HG02870 (cell line): ENCODE measurements at regions not wholly inside any gene's neighbourhood (a gene's known extent, or its start where the extent isn't known, plus 50 kb on each side); places are given as distances from the start of the nearest gene placed in this dataset.
A peak's percentile ranks its signal among the peaks of the same experiment; 100 is the strongest.
"Not testable (repeated sequence)": the region's sequence is repeated elsewhere in the genome, so short reads cannot be mapped to it uniquely, and the experiment has no call there.

Experiments used
- ATAC-seq: cut with Tn5 transposase; IDR thresholded peaks from one replicate; pipeline ENCODE4 v1.9.1; 2021; ENCODE audit warnings: mild to moderate bottlenecking, moderate library complexity; ENCODE audit not compliant: unreplicated experiment

- no peak for ATAC-seq
These were observed 147.4 kb upstream of the BEND6 start for GRCh38 chr6:56807326-56807988.

- ATAC-seq = no peak
These were observed 148.5 kb upstream of the BEND6 start for GRCh38 chr6:56806368-56806767.

GRCh38 chr6:56804996-56805395 lies 149.9 kb upstream of the BEND6 start:
- ATAC-seq = no peak

- ATAC-seq = no peak
These were observed 151.3 kb upstream of the BEND6 start for GRCh38 chr6:56803594-56803993.

GRCh38 chr6:56802584-56802983 lies 152.3 kb upstream of the BEND6 start:
- ATAC-seq = no peak

GRCh38 chr6:56799989-56800388 lies 154.9 kb upstream of the BEND6 start:
- ATAC-seq = no peak

DNA sequence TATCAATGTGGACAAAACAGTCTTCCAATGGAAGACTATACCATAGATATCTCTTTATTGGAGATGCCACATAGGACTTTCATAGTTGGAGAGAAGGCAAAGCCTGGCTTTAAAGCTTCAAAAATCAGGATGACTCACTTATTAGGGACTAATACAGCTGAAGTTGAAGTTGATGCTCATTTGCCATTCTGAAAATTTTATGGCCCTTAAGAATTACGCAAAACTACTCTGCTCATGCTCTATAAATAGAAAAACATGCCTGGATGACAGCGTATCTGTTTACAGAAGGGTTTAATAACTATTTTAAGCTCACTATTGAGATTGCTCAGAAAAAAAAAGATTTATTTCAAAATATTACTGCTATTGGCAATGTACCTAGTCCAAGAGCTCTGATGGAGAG lies 155.5 kb upstream of the DST start:
- ATAC-seq = no peak

- ATAC-seq = peak; percentile 39
These were observed 153.5 kb upstream of the DST start for GRCh38 chr6:56796196-56796532.

- peak; percentile 2 for ATAC-seq
These were observed 152.9 kb upstream of the DST start for GRCh38 chr6:56795466-56796195.

GRCh38 chr6:56794421-56794820 lies 151.7 kb upstream of the DST start:
- peak; percentile 61 for ATAC-seq

- no peak for ATAC-seq
These were observed 151.2 kb upstream of the DST start for GRCh38 chr6:56793938-56794337.

GRCh38 chr6:56790414-56790813 lies 147.7 kb upstream of the DST start:
- no peak for ATAC-seq

GRCh38 chr6:56789879-56790278 lies 147.2 kb upstream of the DST start:
- ATAC-seq = no peak

DNA sequence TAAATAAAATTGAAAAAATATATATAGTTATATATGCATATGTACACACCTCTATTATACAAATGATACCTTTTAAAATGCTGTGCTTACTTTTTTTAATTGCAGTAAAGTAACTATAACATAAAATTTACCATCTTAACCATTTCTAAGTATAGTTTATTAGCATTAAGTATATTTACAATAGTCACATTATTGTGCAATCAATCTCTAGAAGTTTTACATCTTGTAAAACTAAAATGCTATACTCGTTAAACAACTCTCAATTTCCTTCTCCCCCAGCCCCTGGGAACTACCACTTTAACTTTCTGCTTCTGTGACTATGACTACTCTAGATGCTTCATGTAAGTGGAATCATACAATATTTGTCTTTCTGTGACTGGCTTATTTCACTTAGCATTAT lies 146.7 kb upstream of the DST start:
- no peak for ATAC-seq

DNA sequence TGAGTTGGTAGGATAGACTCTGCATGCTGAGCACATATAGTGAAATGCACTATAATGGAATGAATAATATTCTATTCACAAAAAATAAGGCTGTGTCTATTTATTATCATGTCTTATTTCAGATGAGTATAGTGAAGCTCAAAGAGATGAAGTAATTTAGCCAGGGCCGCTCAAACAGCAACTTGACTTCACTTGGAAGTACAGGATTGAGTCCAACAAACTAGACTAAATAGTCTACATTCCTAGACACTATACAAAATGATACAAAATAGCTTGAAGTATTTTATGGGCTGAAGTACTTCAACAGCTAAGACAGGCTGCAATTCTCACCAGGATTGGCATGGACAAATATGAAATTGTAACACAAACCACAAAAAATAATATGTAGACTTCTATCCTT lies 144.5 kb upstream of the DST start:
- ATAC-seq = no peak

DNA sequence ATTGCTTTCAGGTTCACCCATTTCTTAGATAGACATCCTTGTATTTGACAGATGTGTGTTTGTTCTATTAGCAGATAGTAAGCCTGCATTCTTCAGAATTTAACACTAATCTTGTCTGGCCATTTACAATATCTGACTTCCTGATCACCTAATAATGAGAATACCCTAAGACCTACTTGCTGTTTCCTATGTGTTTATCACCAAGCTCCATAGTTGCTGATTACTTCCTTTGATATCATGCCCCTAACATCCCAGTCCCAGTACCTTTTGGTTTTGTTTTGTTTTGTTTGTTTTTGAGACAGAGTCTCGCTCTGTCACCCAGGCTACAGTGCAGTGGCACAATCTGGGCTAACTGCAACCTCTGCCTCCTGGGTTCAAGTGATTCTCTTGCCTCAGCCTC lies 143.6 kb upstream of the DST start:
- ATAC-seq = no peak

DNA sequence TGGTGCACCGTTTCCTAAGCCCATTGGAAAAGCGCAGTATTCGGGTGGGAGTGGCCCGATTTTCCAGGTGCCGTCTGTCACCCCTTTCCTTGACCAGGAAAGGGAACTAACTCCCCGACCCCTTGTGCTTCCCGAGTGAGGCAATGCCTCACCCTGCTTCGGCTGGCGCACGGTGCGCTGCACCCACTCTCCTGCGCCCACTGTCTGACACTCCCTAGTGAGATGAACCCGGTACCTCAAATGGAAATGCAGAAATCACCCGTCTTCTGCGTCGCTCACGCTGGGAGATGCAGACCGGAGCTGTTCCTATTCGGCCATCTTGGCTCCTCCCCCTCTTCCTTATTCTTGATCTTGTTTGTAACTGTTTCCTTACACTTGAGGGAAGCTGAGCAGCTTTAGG lies 142.8 kb upstream of the DST start:
- not testable (repeated sequence) for ATAC-seq

DNA sequence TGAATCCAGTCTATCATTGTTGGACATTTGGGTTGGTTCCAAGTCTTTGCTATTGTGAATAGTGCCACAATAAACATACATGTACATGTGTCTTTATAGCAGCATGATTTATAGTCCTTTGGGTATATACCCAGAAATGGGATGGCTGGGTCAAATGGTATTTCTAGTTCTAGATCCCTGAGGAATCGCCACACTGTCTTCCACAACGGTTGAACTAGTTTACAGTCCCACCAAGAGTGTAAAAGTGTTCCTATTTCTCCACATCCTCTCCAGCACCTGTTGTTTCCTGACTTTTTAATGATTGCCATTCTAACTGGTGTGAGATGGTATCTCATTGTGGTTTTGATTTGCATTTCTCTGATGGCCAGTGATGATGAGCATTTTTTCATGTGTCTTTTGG lies 137.4 kb upstream of the DST start:
- ATAC-seq = not testable (repeated sequence)

GRCh38 chr6:56778503-56778902 lies 135.8 kb upstream of the DST start:
- not testable (repeated sequence) for ATAC-seq

- no peak for ATAC-seq
These were observed 132.9 kb upstream of the DST start for GRCh38 chr6:56775498-56776166.

DNA sequence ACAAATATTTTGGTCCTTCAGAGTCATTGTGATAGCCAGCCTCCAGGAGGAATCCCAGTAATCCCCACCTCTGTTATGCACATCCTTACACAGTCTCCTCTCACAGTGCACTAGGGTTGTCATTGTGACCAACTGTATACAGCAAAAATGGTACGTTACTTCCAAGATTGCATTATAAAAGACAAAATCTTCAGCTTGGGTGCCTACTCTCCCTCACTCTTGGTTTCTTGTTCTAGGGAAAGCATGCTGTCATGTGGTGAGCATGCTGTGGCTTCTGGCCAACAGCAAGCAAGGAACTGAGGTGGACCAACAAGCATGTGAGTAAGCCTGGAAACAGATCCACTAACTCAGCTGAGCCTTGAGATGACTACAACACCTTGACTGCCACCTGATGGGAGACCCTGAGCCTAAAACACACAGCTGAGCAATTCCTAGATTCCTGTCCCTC lies 130.1 kb upstream of the DST start:
- ATAC-seq = peak; percentile 50

DNA sequence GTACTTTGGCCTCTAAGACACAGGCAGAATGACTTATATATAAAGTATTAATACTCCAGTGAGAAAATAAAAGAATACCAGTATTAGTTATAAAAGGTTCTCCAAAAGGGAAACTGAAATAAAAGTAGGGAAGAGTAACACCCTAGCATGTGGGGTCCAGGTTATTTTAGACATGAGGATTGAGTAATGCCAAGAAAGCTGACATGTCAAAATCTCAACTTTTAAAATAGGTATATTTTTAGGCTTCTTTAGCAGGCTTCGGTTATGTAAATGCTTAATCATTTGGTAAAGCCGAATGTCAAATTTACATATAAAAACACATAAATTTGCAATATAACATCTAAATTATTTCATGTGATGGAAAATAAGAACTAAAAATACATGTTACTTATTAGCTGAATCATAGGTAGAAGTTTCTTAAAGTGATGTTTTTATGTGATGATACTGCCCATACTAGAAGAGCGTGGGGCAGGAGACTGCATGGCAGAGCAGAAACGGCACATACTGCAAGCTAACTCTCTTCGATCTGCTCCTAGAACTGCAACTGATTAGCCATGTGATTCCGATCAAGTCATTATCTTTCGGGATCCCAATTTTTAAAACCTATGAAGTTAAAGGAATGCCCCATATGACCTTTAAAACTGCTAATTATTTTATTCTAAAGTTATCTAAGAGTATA lies 129.4 kb upstream of the DST start:
- ATAC-seq = no peak
